CD4-positive, alpha-beta T cell treated with Interleukin-2 at 100 ng/mL for 4 hours (primary cell): ENCODE measurements at regions not wholly inside any gene's neighbourhood (a gene's known extent, or its start where the extent isn't known, plus 50 kb on each side); places are given as distances from the start of the nearest gene placed in this dataset.

Experiments used
- DNase-seq: peaks from one replicate; pipeline ENCODE4 v3.0.0-alpha.2; 2020; ENCODE audit warnings: low spot score

- DNase-seq, result no peak
Observed at GRCh38 chr3:72396899-72397298, 451.3 kb downstream of the SHQ1 start.

- DNase-seq, result no peak
Observed at GRCh38 chr3:72395776-72396311, 452.4 kb downstream of the SHQ1 start.

- DNase-seq, result no peak
Observed at GRCh38 chr3:72393455-72393854, 454.8 kb downstream of the SHQ1 start.

GRCh38 chr3:72391659-72392058, 456.6 kb downstream of the SHQ1 start:
- DNase-seq, result no peak

GRCh38 chr3:72390841-72391240, 457.4 kb downstream of the SHQ1 start:
- DNase-seq, result no peak

GRCh38 chr3:72388644-72389043, 459.6 kb downstream of the SHQ1 start:
- DNase-seq, result no peak

GRCh38 chr3:72388117-72388516, 460.1 kb downstream of the SHQ1 start:
- no peak for DNase-seq

- no peak for DNase-seq
Observed at GRCh38 chr3:72386327-72387000, 461.8 kb downstream of the SHQ1 start.

GRCh38 chr3:72385167-72385566, 463.1 kb downstream of the SHQ1 start:
- no peak for DNase-seq

GRCh38 chr3:72384602-72385001, 463.6 kb downstream of the SHQ1 start:
- DNase-seq, result no peak

- no peak for DNase-seq
Observed at GRCh38 chr3:72383883-72384282, 464.4 kb downstream of the SHQ1 start.

- DNase-seq, result no peak
Observed at GRCh38 chr3:72383230-72383629, 465.0 kb downstream of the SHQ1 start.

GRCh38 chr3:72382460-72382859, 465.8 kb downstream of the SHQ1 start:
- no peak for DNase-seq

- no peak for DNase-seq
Observed at GRCh38 chr3:72381584-72381983, 466.7 kb downstream of the SHQ1 start.

- DNase-seq, result no peak
Observed at GRCh38 chr3:72380711-72381493, 467.3 kb downstream of the SHQ1 start.

GRCh38 chr3:72380193-72380592, 468.1 kb downstream of the SHQ1 start:
- no peak for DNase-seq

GRCh38 chr3:72379500-72380187, 468.6 kb downstream of the SHQ1 start:
- DNase-seq, result no peak

GRCh38 chr3:72378287-72378686, 470.0 kb downstream of the SHQ1 start:
- no peak for DNase-seq

GRCh38 chr3:72376956-72377710, 471.1 kb downstream of the SHQ1 start:
- no peak for DNase-seq

- DNase-seq, result no peak
Observed at GRCh38 chr3:72375237-72376076, 472.8 kb downstream of the SHQ1 start.

GRCh38 chr3:72373139-72373538, 475.1 kb downstream of the SHQ1 start:
- DNase-seq, result no peak
